ENCODE measurements at regions not wholly inside any gene's neighbourhood (a gene's known extent, or its start where the extent isn't known, plus 50 kb on each side); places are given as distances from the start of the nearest gene placed in this dataset.

GRCh38 chrX:5490786-5491563 is 737.7 kb downstream of the NLGN4X start:
- TF ChIP-seq CTCF (IDR thresholded peaks at IDR 0.05), result no peak
- no peaks in the 10 kb centered on the region for H3K79me2 ChIP-seq
- no peak overlapping the region for H3K4me3 ChIP-seq (ENCODE audit: low read depth, low read length)
- no peaks in the 10 kb centered on the region for H3K4me1 ChIP-seq
- H3K27me3 ChIP-seq (ENCODE audit: control insufficient read depth, insufficient read depth, low read length), result no peaks in the 10 kb centered on the region
- no peaks in the 10 kb centered on the region for H3K36me3 ChIP-seq (ENCODE audit: control insufficient read depth, insufficient read depth, low read length)
- no peaks in the 10 kb centered on the region for H3K9me3 ChIP-seq (ENCODE audit: control insufficient read depth, low read length)
- no peak overlapping the region for H3K27ac ChIP-seq
- H3K4me2 ChIP-seq (ENCODE audit: low read length), result no peak overlapping the region
- no peak overlapping the region for H2AFZ ChIP-seq
- H3K9ac ChIP-seq, result no peak overlapping the region

- H3K4me1 ChIP-seq, result no peaks in the 10 kb centered on the region
- H2AFZ ChIP-seq, result no peak overlapping the region
- TF ChIP-seq CTCF (IDR thresholded peaks at IDR 0.05), result no peak
Observed at GRCh38 chrX:5474282-5474681, 754.4 kb downstream of the NLGN4X start.

GRCh38 chrX:5458300-5458842 is 770.3 kb downstream of the NLGN4X start:
- Histone ChIP-seq H3K79me2 (no peaks in the 10 kb centered on the region), H3K27ac (no peak overlapping the region), H3K36me3 (ENCODE audit: control insufficient read depth, insufficient read depth, low read length) (no peaks in the 10 kb centered on the region), H3K27me3 (ENCODE audit: control insufficient read depth, insufficient read depth, low read length) (no peaks in the 10 kb centered on the region), H3K4me1 (no peaks in the 10 kb centered on the region), H3K9ac (no peak overlapping the region), H2AFZ (no peak overlapping the region), H3K4me2 (ENCODE audit: low read length) (no peak overlapping the region), H3K9me3 (ENCODE audit: control insufficient read depth, low read length) (no peaks in the 10 kb centered on the region), H3K4me3 (ENCODE audit: low read depth, low read length) (no peak overlapping the region)
- TF ChIP-seq CTCF (IDR thresholded peaks at IDR 0.05), result no peak

More at GRCh38 chrX:5474282-5474681, 754.4 kb downstream of the NLGN4X start:
- Histone ChIP-seq H3K9ac (no peak overlapping the region), H3K27ac (no peak overlapping the region), H3K27me3 (ENCODE audit: control insufficient read depth, insufficient read depth, low read length) (no peaks in the 10 kb centered on the region), H3K9me3 (ENCODE audit: control insufficient read depth, low read length) (no peaks in the 10 kb centered on the region), H3K36me3 (ENCODE audit: control insufficient read depth, insufficient read depth, low read length) (no peaks in the 10 kb centered on the region), H3K4me2 (ENCODE audit: low read length) (no peak overlapping the region), H3K79me2 (no peaks in the 10 kb centered on the region), H3K4me3 (ENCODE audit: low read depth, low read length) (no peak overlapping the region)

DNA sequence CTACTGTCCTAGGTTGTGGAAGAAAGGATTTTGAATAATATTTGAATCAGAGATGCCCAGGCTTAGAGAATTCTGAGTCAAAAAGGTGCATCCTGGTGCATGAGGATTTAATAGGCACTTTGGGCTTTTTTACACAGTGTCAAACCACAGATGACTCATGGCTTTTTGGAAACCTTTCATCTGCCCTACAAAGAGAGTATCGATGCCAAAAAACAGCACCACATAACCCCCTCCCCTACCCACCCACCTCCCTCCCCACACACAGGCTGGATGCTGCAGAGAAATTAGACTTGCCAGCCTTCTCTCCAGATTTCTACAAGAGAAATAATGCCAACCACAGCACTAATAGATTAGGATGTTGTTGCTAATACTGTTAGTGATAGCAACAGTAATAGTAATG is 779.3 kb downstream of the NLGN4X start:
- Histone ChIP-seq H3K27me3 (ENCODE audit: control insufficient read depth, insufficient read depth, low read length) (no peaks in the 10 kb centered on the region), H2AFZ (no peak overlapping the region), H3K9ac (no peak overlapping the region), H3K9me3 (ENCODE audit: control insufficient read depth, low read length) (no peaks in the 10 kb centered on the region), H3K4me3 (ENCODE audit: low read depth, low read length) (no peak overlapping the region), H3K4me2 (ENCODE audit: low read length) (no peak overlapping the region), H3K27ac (no peak overlapping the region), H3K79me2 (no peaks in the 10 kb centered on the region), H3K4me1 (no peaks in the 10 kb centered on the region), H3K36me3 (ENCODE audit: control insufficient read depth, insufficient read depth, low read length) (no peaks in the 10 kb centered on the region)
- TF ChIP-seq CTCF (IDR thresholded peaks at IDR 0.05), result no peak

- no peak overlapping the region for H3K27ac ChIP-seq
- no peak overlapping the region for H3K4me3 ChIP-seq (ENCODE audit: low read depth, low read length)
- no peaks in the 10 kb centered on the region for H3K4me1 ChIP-seq
- no peak overlapping the region for H3K4me2 ChIP-seq (ENCODE audit: low read length)
- H3K79me2 ChIP-seq, result no peaks in the 10 kb centered on the region
- no peaks in the 10 kb centered on the region for H3K9me3 ChIP-seq (ENCODE audit: control insufficient read depth, low read length)
- H3K36me3 ChIP-seq (ENCODE audit: control insufficient read depth, insufficient read depth, low read length), result no peaks in the 10 kb centered on the region
- no peaks in the 10 kb centered on the region for H3K27me3 ChIP-seq (ENCODE audit: control insufficient read depth, insufficient read depth, low read length)
- H2AFZ ChIP-seq, result no peak overlapping the region
- no peak for TF ChIP-seq CTCF (IDR thresholded peaks at IDR 0.05)
- no peak overlapping the region for H3K9ac ChIP-seq
Observed at GRCh38 chrX:5431823-5432222, 796.8 kb downstream of the NLGN4X start.

Measured in parathyroid adenoma (tissue), 2 donors.